Neural progenitor cell (in vitro differentiated cells): ENCODE measurements at regions not wholly inside any gene's neighbourhood (a gene's known extent, or its start where the extent isn't known, plus 50 kb on each side); places are given as distances from the start of the nearest gene placed in this dataset.

Source experiments
- CTCF ChIP-seq: fragments of 200-600 bp; sonication (generic); IDR thresholded peaks from 2 replicates; pipeline ENCODE4 v1.5.1; 2017; ENCODE audit warnings: antibody characterized with exemption, mild to moderate bottlenecking
- EZH2 ChIP-seq: fragments of 200-600 bp; sonication (generic); IDR thresholded peaks from 2 replicates; pipeline ENCODE4 v1.6.1; 2017; ENCODE audit warnings: antibody characterized with exemption, mild to moderate bottlenecking, moderate library complexity
- EZH2phosphoT487 ChIP-seq: fragments of 200-600 bp; sonication (generic); IDR thresholded peaks from 2 replicates; pipeline ENCODE4 v1.6.1; 2017; ENCODE audit warnings: antibody characterized with exemption

GRCh38 chr3:966341-966740 lies 126.5 kb upstream of the CNTN6 start:
- no peak for TF ChIP-seq CTCF
- TF ChIP-seq EZH2 = no peak
- TF ChIP-seq EZH2phosphoT487 = no peak
